HuH-7 (cell line): ENCODE measurements at regions not wholly inside any gene's neighbourhood (a gene's known extent, or its start where the extent isn't known, plus 50 kb on each side); places are given as distances from the start of the nearest gene placed in this dataset.
"Not testable (repeated sequence)": the region's sequence is repeated elsewhere in the genome, so short reads cannot be mapped to it uniquely, and the experiment has no call there.

Experiments
- DNase-seq: peaks from one replicate; pipeline ENCODE4 v3.0.0; 2011; ENCODE audit warnings: low spot score

DNA sequence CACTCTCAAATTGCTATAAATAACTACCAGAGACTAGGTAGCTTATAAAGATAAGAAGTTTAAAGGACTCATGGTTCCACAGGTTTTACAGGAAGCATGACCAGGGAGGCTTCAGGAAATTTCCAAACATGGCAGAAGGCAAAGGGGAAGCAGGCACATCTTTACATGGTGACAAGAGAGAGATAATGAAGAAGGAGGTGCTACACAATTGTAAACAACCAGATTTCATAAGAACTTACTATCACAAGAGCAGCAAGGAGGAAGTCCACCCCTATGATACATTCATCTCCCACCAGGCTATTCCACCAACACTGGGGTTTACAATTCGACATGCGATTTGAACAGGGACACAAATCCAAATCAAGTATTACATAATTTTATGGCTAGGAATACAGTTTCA, 257.7 kb downstream of the BTG1 start:
- DNase-seq = no peak

DNA sequence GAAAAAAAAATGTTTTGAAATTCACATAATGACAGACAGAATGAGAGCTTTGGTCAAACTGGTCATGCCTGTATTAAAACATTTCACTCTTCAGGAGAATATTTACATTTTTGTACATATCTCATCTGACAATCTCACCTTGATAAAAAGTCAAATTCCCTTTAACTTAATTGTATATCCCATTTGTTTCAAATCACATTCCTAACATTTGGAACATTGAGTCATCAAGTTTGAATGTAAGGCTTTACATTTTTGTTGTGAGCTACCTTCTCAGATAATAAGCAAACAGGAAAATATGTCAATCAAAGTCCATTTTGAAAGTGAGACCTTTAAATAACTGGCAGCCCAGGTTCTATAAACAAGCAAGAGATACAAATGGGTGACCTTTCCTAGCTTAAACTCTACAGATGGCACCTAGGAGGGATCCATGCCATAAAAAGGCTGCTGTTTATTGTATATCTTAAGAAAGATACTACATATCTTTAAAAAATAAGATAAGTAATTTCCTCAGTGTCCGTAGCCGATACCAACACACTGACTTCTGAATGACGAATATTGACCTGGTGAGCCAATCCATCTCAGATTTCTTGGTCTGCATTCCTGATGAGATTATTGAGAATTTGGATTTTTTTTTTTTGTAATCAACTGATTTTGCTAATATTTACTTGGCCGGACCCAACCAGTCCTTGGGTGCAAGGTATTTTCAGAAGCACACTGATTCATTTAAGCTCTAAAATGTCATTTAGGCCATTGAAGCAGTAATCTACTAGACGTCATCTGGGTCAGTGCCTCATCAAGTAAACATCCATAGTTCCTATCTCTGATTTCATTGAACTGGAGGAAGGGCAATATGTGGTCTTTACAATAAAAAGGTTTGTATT, 259.6 kb downstream of the BTG1 start:
- DNase-seq = no peak

DNA sequence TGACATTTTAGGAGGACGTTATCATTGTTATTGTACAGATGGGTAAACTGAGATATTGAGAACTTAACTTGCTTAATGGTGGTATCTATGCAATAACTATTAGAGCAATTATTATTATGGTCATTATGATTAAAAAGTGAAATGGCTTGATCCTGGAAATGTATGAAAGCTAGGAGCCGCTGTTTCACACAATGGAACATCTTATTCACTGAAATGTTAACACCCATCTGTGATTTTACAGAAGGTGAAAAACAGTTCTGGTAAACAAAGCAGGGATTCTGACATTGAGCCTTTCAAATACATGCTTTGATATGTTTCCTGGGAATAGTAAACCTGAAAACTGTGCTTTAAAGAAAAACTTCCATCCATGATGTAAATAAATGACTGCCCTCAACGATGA, 261.4 kb downstream of the BTG1 start:
- DNase-seq = no peak

DNA sequence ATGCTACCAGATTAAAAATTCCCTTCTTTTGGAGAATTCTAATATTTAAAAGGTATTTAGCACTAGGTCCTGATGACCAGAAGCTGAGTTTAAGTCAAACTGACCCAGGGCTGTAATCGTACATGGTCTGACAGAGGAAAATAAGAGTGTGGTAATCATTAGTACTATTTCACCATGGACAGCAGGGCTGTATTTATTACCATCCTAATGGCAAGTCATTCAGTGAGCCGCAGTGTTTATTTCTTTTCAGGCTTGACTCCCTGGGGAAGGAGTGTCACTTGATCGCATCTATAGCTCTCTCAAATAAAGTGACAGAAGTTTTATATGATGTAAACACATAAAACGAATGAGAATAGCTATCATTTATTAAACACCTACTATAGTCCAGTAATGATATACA, 261.8 kb downstream of the BTG1 start:
- no peak for DNase-seq

DNA sequence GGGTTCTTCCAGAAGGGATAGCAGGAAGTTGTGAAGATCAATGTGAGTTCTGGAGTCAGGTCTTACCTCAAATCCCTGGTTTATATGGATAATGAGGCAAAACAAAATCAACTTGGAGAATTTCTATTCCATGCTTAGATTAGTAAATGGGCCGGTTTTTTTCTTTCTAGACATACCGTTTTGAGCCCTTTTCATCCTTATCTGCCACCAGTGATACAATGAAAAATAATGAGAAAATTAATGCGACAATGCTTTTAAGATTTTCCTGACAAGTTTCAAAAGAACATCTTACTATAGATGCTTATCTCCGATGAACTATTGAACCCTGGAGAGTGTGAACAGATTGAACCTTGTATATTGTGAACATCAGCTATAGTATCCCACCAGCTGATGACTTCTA, 262.7 kb downstream of the BTG1 start:
- no peak for DNase-seq

DNA sequence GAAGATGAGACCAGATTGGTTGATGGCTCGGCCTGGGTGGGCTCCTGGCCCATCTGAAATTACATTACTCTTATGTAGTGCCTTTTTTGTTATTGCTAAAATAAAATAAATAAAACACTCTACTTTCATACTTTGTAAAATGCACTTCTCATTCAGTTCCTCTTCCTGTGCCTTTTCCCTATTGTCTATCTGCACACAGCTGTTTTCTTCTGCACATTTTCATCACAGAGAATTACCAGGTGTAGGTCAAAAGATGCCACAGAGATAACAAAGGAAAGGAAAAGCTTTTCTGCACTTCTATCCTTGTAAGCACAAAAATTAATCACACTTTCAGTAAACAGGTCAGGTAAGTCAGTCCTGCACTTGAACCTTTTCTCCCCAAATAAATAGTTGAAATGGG, 265.1 kb downstream of the BTG1 start:
- DNase-seq = no peak

DNA sequence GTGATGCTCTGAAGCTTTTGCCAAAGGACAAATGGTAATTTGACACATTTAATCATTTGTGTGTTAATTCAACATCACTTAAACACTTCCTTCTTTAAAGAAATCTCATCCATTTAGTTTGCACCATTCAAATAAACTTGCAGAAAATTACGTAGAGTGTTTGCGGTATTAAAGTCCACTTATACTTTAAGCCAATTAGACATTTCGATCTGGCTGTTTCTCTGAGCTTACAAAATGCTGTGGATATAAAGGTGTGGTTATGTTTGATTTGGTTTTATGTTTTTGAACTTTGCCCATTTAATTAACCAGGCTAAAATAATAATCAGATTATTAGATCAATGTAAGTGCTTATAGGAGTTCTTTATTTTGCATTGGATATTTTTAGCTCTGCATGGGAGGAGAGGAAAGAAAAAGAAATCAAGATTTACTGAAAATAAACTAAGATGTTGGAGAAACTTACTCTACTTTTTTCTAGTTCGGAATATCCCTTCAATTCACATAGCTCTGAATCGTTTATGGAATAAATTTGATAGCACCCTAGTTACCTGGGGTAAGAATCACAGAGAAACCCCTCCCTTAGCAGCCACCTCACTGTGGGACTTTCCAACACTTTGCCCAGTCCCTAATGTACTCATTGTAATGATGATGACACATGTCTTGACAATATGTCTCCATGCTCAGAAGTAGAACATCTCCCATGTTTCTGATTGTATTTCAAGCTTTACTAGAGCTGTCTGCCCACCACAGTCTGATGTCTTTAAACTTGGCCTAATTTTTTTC, 268.0 kb downstream of the BTG1 start:
- DNase-seq = no peak

DNA sequence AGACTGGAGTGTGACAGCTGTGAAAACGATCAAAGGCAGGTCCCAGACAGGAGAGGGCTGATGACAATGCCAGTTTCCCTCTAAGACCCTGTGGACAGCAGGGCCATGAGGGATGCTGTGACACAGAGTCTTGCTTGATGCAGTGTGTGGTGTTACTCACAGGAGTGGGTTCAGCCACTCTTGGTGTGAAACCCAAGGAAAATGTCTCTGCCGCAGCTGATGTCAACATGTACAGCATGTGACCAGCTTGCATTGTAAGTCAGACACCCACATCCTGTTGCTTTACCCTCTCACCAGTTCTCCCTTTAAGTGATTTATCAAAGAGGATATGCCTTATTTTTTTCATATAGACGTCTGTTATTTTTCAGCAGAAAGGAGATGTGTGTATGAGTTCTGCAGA, 268.6 kb downstream of the BTG1 start:
- DNase-seq = no peak

DNA sequence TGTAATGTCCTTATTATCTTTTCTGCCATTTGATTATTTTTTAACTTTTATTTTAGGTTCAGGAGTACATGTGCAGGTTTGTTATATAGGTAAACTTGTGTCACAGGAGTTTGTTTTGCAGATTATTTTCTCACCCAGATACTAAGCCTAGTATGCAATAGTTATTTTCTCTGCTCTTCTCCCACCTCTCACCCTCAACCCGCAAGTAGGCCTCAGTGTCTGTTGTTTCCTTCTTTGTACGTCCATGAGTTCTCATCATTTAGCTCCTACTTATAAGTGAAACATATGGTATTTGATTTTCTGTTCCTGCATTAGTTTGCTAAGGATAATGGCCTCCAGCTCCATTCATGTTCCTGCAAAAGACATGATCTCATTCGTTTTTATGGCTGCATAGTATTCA, 270.0 kb downstream of the BTG1 start:
- DNase-seq = not testable (repeated sequence)

DNA sequence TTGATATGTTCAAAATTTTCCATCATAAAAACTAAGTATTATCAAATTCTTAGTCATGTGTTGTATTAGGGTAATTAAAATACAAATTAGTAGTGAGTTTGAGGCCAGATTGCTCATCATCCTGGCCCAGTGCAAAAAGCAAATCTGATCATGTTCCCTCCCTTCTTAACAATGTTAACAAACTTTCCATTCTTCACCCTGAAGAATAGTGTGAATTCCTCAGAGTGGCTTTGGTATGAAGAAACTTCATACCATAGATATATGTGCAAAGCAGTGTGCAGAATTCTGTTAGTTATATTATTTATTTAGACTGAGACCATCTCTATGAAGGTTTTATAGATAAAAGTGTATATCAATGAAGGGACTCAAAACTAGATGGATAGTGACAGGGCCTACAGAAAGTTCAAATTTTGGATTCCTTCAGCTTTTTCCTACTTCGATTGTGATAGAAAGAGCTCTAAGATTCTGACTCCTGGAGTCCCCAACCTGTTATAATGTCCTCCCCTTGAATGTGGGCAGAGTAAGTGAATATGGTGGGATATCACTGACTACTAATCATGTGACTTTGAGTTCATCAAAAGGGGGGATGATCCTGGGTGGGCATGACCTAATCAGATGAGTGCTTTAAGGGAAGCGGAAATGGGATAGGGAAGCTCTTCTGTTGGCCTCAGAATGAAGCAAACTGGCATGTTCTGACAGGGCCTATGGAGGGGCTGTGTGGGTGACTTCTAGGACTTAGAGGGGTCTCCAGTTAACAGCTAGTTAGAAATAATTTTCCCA, 271.4 kb downstream of the BTG1 start:
- no peak for DNase-seq

DNA sequence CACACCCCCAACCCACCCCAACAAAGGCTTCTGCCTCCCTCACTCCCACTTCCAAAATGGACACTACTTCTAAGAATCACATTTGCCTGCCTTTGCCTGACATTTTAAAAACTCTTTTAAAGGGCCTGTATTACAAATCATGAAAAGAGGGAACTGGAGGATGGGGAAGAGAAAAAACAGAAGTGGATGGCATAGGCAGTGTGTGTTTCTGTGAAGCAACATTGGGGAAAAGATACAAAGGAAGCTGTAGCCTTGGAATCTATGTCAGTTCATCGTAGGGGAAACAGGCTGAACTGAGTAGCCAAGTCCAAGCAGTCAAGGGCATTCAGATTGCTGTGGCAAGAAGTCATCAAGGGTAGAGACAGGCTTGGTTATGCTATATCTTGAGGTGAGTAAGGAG, 273.9 kb downstream of the BTG1 start:
- DNase-seq = no peak

DNA sequence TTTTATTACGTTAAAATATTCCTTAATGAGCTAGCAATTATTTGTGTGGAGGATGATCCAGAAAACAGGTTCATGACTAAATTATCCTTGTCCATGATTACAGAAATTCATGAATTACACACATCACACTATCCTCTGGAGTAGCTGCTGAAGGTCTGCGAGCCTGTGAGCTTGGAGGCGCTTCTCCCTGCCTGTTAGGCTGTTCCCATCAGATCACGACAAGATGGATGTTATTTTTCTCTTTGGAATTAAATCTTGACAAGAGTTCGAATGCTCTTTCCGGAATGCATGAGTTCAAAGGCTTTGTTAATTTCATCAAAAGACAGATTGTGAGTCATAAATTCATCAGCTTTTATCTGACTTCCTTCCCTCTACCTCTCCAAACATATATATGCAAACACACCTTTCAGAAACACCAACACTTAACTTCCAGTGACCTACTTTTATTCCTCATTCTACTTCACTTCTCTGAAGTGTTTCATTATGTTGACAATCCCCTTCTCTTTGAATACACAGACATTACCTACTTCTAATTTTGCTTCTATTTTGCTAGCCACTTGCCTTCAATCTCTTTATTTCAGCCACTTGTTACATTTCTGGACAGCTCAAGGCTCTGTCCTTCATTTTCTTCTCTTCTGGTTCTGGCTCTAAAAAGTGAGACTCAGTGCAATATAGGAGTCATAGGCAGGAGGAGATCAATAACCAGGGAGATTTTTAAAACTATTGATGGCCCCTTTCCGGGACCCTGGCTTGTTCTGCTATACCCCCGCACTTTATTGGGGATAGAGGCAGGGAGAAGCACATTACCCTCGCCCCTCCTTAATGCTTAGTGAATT, 274.6 kb downstream of the BTG1 start:
- no peak for DNase-seq

DNA sequence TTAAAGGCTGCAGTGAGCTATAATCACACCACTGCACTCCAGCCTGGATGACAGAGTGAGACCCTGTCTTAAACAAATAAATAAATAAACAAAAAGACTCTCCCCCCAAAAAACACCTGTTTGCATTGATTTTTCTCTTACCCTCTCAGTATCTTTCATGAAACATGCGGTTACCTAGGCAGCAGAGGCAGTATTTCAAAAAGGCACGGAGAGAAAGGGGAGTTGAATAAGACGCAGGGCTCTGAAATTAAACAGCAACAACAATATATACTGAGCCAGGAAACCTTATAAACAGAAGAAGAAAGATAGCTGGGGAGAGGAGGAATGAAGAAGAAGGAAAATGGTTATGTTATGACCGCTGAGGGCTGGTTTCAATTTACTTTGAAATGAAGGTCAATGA, 277.6 kb downstream of the BTG1 start:
- no peak for DNase-seq

DNA sequence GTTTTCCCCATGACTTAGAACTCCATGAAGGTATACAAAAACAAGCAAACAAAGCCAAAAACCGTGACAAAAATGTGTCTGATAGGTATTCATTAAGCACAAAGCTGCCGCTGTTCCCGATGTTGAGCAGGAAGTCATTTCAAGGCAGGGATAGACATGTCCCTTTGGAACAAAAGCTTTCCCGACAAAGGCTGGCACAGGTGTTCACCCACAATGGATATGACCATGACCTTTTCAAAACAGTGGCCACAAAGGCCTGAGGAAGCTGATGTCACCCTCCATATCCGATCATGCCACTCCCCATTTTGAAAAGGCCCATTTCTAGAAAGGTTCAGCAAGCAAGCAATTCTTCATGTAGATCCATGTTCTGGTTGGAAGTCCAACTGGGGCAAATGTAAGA, 279.1 kb downstream of the BTG1 start:
- no peak for DNase-seq

DNA sequence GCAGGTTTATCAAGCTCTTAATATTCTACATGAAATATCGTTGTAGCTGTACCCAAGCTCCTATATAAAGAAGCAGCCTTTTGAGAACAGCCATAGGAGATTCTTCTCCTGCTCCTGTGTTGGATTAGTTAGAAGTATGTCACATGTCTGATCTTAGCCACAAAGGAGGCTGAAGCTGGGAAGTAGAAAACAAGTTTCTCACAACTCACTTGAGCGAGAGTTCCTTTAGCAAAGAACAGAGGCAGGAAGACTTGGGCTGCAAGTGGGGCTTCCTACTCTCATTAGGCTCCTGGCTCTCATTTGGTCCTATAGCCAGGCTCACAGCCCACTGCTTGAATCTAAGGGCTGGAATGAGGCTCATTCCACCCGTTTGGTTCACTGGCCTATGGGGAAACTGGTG, 281.9 kb downstream of the BTG1 start:
- DNase-seq = no peak

DNA sequence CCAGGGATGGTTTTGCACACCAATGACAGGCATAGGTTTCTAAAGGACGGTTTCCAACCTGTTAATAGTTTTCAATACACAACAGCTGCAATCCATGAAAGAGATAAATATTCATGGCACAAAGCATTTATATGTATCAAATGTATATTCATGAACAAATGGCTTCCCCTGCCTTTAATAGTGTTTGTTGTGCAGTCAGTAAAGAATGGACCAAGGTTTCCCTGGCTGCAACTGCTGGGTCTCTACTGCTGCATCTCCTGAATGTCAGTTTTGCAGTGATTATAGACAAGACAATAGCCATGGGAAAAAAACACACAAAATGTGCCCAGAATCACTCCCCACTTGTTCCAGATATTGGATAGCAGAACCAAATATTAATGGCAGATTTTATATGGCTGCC, 284.1 kb downstream of the BTG1 start:
- DNase-seq = no peak

DNA sequence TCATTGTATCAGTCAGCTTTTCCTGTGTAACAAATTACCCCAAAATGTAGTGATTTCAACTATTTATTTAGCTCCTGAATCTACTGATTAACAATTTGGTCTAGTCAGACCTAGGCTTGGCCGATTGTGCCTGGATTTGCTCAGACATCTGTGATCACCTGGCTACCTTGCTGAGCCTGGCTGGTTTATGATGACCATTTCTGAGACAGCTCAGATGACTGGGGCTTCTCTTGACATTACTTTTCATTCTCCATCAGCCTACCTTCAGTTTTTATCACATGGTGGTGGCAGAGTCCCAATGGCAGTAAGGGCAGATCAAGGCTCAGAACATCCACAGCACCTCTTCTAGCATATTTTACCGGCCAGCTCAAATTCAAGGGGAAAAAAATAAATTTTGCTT, 286.3 kb downstream of the BTG1 start:
- DNase-seq = no peak

DNA sequence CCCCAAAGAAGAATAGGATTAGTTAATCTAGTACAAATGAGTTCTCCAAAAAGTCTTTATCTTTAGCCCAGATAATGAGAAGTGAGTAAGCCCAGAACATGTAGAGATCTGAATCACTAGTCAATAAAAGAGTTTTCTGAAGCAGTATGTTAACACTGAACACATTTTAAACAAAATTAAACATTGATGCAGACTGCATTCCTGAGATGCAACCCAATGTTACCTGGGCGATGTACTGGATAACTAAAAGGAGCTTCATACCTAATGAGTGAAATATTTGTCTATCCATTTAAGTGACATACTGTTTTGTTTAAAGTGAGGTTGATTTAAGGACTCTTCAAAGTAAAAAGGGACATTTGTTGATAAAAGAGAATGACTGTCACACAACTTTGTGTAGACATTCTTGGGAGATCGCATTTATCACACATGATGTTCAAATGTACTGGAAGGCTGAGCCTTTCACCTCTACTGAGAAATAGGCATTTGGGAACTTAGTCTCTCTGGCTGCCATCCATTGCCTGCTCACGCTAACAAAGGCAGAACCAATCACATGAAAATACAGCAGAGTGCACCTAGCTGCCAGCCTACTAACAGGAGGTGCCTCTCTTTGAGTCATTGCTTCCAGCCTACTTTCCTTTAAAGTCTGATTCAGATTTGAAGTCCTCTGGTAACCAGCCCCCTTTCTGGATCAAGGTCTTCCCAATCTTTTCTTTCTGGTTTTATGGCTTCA, 287.7 kb downstream of the BTG1 start:
- no peak for DNase-seq

DNA sequence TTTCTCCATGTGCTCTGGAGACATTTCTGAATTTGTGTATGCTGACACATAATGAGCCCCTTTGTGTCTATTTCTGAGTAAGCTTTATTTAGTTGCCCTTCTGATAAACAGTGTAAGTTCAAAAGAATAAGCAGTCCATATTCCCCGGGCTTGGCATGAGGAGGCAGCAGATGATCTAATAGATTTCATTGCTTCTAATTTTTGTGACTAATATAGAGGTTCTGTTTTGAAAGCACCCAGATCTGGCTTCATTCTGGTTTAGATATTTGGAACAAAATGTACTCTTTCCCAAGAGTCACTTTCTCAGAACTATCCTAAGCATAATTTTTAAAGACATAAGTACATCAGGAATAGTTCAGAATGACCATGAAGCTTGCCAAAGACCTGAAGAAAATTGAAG, 290.9 kb downstream of the BTG1 start:
- DNase-seq = no peak

DNA sequence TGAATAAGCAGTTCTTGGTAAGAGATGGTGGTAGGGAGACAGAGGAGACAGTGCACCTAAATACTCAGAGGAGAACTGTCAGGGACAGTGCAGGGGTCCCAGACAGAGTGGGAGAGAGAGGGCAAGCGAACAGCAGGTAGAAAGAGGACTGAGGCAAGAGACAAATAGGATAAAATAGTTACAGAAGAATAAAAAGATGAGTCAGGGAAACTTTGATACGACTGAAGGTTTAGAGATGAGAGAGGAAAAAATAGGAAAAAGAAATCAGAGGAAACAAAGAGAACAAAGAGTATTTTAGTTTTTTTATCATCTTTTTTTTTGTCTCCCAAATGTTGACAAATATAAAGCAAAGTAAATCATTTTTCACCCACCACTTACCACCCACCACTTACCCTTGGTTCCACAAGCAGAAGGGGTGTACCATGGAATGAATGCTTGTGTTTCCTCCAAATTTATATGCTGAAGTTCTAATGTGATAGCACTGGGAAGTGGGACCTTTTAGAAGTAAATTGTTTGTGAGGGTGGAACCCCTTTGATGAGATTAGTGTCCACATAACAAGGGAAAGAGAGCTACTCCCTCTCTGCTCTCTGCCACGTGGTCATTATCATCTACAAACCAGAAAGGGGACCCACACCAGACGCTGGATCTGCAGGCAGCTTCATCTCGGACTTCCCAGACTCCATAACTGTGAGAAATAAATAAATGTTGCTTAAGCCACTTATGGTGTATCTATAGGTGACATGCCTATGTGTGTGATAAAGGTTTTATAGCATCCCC, 292.1 kb downstream of the BTG1 start:
- no peak for DNase-seq
